ENCODE measurements at regions not wholly inside any gene's neighbourhood (a gene's known extent, or its start where the extent isn't known, plus 50 kb on each side); places are given as distances from the start of the nearest gene placed in this dataset.

DNA sequence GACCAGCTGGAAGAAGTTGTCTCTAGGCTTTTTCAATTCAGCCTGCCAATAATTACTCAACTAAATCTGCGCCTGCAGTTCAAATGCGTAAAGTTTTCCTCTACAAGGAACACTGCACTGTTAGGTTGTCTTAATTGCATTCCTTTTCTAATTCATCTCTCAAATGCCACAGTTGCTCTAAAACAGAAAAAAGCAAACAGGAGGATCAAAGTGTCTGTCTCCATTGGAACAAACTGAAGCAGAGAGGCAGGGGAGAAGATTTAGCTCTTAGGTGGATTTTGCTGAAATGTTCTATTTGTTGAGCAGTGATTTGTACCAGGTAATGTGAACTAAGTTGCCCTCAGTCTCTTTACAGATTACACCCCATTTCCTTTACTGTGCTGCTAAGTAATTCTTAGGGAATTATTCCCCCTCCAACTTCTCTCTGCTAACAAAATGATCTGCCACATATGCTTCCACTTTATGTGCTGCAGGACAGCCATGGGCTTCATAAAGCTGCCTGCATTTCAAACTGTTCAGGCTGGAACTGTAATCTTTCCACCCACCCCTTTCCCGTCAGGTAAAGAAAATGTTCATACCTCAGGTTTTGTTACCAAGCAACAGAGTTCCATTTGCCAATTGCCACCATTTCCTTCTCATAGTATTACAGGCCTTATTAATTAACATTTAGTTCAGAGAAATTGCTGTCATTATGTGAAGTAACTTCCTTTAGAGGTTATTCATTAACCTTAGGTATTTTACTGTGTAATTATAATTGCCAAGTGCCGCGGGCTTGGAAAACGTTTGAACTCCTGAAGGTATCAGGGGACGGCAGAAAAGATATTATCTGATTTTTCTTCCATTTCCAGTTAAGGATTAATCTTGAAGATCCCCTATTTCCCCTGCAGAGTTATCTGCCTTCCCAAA is 149.3 kb downstream of the SPRY1 start:
- FAIRE-seq, result no peak

DNA sequence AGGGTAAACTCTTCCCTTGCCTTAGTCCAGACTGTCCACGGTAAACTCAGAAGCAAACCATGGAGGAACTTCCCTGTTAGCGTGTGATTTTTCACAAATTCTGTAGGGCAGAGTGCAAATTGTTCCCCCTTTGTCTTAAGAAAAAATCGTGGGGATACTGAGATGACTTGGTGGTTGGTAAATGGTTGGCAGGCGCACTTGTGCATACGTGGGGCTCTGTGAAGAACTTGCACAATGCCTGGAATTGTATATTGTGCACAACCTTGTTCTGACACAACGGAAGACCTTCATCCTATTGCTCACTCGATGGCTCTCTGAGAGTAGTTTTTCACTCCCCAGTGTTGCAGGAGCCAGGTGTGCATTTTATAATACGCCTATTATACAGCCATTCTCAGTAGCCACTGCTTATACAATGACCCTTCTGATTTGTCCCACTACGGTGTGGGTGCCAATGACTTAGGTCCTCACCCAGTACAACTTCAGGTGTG is 150.0 kb downstream of the SPRY1 start:
- no peak for FAIRE-seq

GRCh38 chr4:123547216-123548165 is 150.9 kb downstream of the SPRY1 start:
- FAIRE-seq, result no peak

GRCh38 chr4:123553279-123553678 is 156.7 kb downstream of the SPRY1 start:
- no peak for FAIRE-seq

GRCh38 chr4:123553733-123554637 is 157.4 kb downstream of the SPRY1 start:
- FAIRE-seq, result no peak

GRCh38 chr4:123554801-123555232 is 158.2 kb downstream of the SPRY1 start:
- no peak for FAIRE-seq

- FAIRE-seq, result no peak
Observed at GRCh38 chr4:123555233-123555806, 158.7 kb downstream of the SPRY1 start.

- FAIRE-seq, result no peak
Observed at GRCh38 chr4:123555807-123556273, 159.2 kb downstream of the SPRY1 start.

- no peak for FAIRE-seq
Observed at GRCh38 chr4:123556526-123556925, 159.9 kb downstream of the SPRY1 start.

- no peak for FAIRE-seq
Observed at GRCh38 chr4:123557857-123558536, 161.4 kb downstream of the SPRY1 start.

- no peak for FAIRE-seq
Observed at GRCh38 chr4:123558865-123559264, 162.3 kb downstream of the SPRY1 start.

GRCh38 chr4:123559955-123560871 is 163.6 kb downstream of the SPRY1 start:
- no peak for FAIRE-seq

GRCh38 chr4:123561525-123561924 is 164.9 kb downstream of the SPRY1 start:
- no peak for FAIRE-seq

- FAIRE-seq, result no peak
Observed at GRCh38 chr4:123562994-123563750, 166.6 kb downstream of the SPRY1 start.

DNA sequence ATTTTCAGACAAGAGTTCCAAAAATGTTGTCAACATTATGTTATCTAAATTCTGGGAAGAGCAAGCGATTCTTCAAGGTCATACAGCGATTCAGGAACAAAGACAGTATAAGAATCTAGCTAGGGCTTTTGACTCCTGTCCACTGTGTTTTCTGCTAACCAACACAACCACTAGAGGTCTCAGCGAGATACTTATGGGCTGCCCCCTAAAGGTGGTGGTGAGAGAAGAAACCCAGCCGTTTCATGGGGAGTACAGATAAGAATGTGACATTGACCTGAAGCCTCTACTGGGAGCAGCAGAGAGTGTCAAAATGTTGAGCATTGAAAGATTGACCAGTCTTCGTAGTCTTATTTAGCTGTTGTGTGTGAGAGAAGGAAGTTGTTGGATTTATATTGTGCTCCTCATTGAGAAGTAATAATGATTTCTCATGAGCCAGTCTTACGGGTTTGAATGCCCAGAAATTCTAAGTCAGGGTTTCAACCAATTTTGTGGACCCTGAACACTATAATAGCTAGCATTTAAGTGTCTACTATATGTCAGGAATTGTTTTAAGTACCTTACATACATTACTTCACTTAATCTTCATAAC is 168.3 kb downstream of the SPRY1 start:
- no peak for FAIRE-seq

DNA sequence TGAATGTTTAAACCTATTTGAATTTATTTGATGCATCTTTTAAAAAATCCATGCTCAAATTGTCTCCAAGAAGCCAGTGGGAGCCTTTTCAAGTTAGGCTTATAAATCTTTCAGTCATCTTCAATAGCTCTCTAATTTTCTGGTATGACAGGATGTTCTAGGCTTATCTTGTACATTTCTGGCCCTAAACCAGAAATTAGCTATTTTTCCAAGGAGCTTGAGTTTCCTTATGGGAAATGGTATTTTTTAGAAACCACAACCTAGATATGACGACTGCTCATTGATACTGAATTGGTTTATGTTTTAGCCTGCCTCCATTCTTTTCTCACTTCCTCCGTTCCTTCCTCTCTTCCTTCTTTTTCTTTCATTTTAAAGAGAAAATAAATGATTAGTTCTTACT is 172.3 kb downstream of the SPRY1 start:
- no peak for FAIRE-seq

GRCh38 chr4:123569541-123569940 is 172.9 kb downstream of the SPRY1 start:
- peak; percentile 94 for FAIRE-seq

DNA sequence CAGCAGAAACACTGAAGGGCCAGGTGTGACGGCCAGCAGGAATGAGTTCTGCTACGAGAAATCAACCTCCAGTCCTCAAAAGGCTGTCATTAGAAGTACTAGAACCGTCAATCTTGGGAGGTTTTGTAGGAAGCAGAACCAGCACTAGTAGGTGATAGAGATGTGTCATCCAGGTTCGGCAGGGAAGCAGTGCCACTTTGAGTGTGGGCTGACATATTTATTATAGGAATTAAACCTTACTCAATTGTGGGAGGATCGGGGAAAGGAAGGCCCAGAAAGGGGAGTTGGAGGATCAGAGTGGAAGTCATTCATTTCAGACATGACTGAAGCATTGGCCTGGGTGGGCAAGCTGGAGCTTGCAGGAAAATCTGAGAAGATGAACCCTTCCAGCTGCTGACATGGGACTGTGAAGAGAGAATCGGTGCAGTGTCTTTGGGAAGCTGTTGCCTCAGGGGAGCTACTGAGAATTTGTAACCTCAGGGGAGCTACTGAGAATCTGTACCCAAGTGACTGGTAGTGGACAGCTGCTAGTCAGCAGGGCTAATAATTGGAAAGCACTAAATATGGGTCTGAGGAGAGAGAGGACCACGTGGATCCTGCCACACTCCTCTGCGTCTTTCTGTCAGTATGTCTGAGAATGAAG is 177.4 kb downstream of the SPRY1 start:
- FAIRE-seq, result no peak

Measured in A204.1 (cell line).